Karpas-422 (cell line): ENCODE measurements at regions not wholly inside any gene's neighbourhood (a gene's known extent, or its start where the extent isn't known, plus 50 kb on each side); places are given as distances from the start of the nearest gene placed in this dataset.

Experiments
- DNase-seq: peaks from one replicate; pipeline ENCODE4 v3.0.0-alpha.2; 2015
- H2AFZ ChIP-seq: fragments of 200-600 bp; sonication (generic); 2 replicates; pipeline ENCODE4 v1.6.1; 2014; ENCODE audit warnings: antibody characterized with exemption, low read length, mixed read lengths
- H3K27ac ChIP-seq: fragments of 200-600 bp; sonication (generic); 2 replicates; pipeline ENCODE4 v1.5.1; 2014; ENCODE audit warnings: mild to moderate bottlenecking, low read length, moderate library complexity
- H3K27me3 ChIP-seq: fragments of 200-600 bp; sonication (generic); 2 replicates; pipeline ENCODE4 v1.6.1; 2014; ENCODE audit warnings: low read length, mixed read lengths
- H3K36me3 ChIP-seq: fragments of 200-600 bp; sonication (generic); 2 replicates; pipeline ENCODE4 v1.6.1; 2014; ENCODE audit warnings: low read length, mixed read lengths; ENCODE audit not compliant: insufficient read depth
- H3K4me1 ChIP-seq: fragments of 200-600 bp; sonication (generic); 2 replicates; pipeline ENCODE4 v1.6.1; 2014; ENCODE audit warnings: mild to moderate bottlenecking, low read length, mixed read lengths
- H3K4me2 ChIP-seq: fragments of 200-600 bp; sonication (generic); 2 replicates; pipeline ENCODE4 v1.6.1; 2014; ENCODE audit warnings: low read length, low read depth, mild to moderate bottlenecking; ENCODE audit not compliant: poor library complexity, severe bottlenecking
- H3K4me3 ChIP-seq: fragments of 200-600 bp; sonication (generic); 2 replicates; pipeline ENCODE4 v1.5.1; 2014; ENCODE audit warnings: mild to moderate bottlenecking, antibody characterized with exemption, low read length, mixed read lengths
- H3K79me2 ChIP-seq: fragments of 200-600 bp; sonication (generic); 2 replicates; pipeline ENCODE4 v1.6.1; 2014; ENCODE audit warnings: mild to moderate bottlenecking, low read length, mixed read lengths
- H3K9ac ChIP-seq: fragments of 200-600 bp; sonication (generic); 2 replicates; pipeline ENCODE4 v1.6.0; 2014; ENCODE audit warnings: low read length
- H3K9me2 ChIP-seq: fragments of 200-600 bp; sonication (generic), shearing (Covaris generic); replicated peaks from 2 replicates; pipeline ENCODE4 v1.6.0; 2014; ENCODE audit warnings: mild to moderate bottlenecking, low read length, moderate library complexity; ENCODE audit not compliant: insufficient read depth
- H3K9me3 ChIP-seq: fragments of 300-700, 200-600 bp; sonication (generic); 2 replicates; pipeline ENCODE4 v1.6.1; 2014; ENCODE audit warnings: low read length, mixed read lengths
- H4K20me1 ChIP-seq: fragments of 200-600 bp; sonication (generic); 2 replicates; pipeline ENCODE4 v1.6.1; 2014; ENCODE audit warnings: mild to moderate bottlenecking, antibody characterized with exemption, low read length, low read depth; ENCODE audit not compliant: insufficient read depth

DNA sequence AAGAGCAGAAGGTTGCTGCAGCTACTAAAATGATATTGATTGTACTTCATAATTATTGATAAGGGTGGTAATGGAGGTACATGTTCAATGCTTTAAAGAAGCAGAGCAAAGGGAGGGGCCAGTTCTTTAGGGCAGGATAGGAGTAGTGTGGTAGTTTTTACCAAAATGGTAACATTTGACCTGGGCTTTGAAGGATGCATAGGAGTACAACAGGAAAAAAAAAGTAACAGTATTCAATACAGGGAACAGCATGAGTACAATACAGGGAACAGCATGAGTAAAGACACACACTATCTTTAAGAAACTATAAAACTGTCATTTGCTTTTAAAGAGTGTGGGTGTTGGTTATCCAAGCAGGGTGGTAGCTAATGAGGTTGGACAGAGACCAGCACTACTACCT is 215.0 kb upstream of the CRY1 start:
- no peaks in the 10 kb centered on the region for H4K20me1 ChIP-seq
- DNase-seq: no peak
- no peak overlapping the region for H3K27ac ChIP-seq

DNA sequence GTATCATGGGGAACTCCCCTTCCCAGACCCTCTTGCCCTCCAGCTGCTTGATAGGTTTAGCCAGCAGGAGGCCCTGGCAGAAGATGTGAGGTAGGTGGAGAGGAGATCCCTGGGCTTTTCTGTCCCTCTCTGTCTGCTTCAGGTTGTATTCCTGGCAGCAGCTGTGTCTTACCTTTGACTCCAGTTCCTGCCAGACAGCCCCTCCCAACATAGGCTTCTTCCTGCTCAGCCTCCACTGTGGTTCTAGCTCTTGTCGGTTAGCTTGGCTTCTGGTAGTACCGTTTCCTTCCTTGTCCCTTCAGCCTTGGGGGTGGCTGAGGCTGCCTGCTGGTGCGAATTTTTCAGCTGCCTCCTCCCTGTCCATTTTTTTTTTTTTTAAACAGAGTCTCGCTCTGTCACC is 215.7 kb upstream of the CRY1 start:
- Histone ChIP-seq H3K9ac (no peak overlapping the region), H3K36me3 (no peaks in the 10 kb centered on the region), H2AFZ (no peak overlapping the region), H3K4me3 (no peak overlapping the region), H3K27ac (no peak overlapping the region), H3K4me1 (peaks cover 9% of the 10 kb centered on the region), H3K27me3 (peaks cover 4% of the 10 kb centered on the region; the same call in 1 of the 2 replicates), H3K79me2 (no peaks in the 10 kb centered on the region), H3K9me2 (no peaks in the 10 kb centered on the region), H4K20me1 (no peaks in the 10 kb centered on the region), H3K4me2 (no peak overlapping the region), H3K9me3 (no peaks in the 10 kb centered on the region)
- DNase-seq: no peak

More for the DNA sequence above, 215.0 kb upstream of the CRY1 start:
- Histone ChIP-seq H2AFZ (no peak overlapping the region), H3K79me2 (no peaks in the 10 kb centered on the region), H3K36me3 (no peaks in the 10 kb centered on the region), H3K4me1 (peaks cover 9% of the 10 kb centered on the region), H3K4me2 (no peak overlapping the region), H3K27me3 (peaks cover 4% of the 10 kb centered on the region; the same call in 1 of the 2 replicates), H3K9me2 (no peaks in the 10 kb centered on the region), H3K9me3 (no peaks in the 10 kb centered on the region), H3K4me3 (no peak overlapping the region), H3K9ac (no peak overlapping the region)

- DNase-seq: no peak
- no peak overlapping the region for H3K4me2 ChIP-seq
- H3K4me1 ChIP-seq: peaks cover 9% of the 10 kb centered on the region
- no peaks in the 10 kb centered on the region for H3K9me3 ChIP-seq
- H3K9me2 ChIP-seq: no peaks in the 10 kb centered on the region
- peaks cover 4% of the 10 kb centered on the region; the same call in 1 of the 2 replicates for H3K27me3 ChIP-seq
- no peaks in the 10 kb centered on the region for H3K79me2 ChIP-seq
- H3K4me3 ChIP-seq: no peak overlapping the region
- H4K20me1 ChIP-seq: no peaks in the 10 kb centered on the region
- no peak overlapping the region for H2AFZ ChIP-seq
- H3K9ac ChIP-seq: no peak overlapping the region
- H3K36me3 ChIP-seq: no peaks in the 10 kb centered on the region
- no peak overlapping the region for H3K27ac ChIP-seq
Measured at GRCh38 chr12:107310621-107311020, 217.3 kb upstream of the CRY1 start.

- Histone ChIP-seq H2AFZ (no peak overlapping the region), H3K9me2 (no peaks in the 10 kb centered on the region), H3K4me2 (no peak overlapping the region), H3K36me3 (no peaks in the 10 kb centered on the region), H3K9ac (no peak overlapping the region), H3K9me3 (no peaks in the 10 kb centered on the region), H3K79me2 (no peaks in the 10 kb centered on the region), H3K4me3 (no peak overlapping the region), H3K4me1 (peaks cover 9% of the 10 kb centered on the region), H4K20me1 (no peaks in the 10 kb centered on the region), H3K27ac (no peak overlapping the region), H3K27me3 (peaks cover 4% of the 10 kb centered on the region; the same call in 1 of the 2 replicates)
- DNase-seq: peak; percentile 61
Measured at GRCh38 chr12:107311682-107312081, 218.3 kb upstream of the CRY1 start.

- no peak for DNase-seq
- no peaks in the 10 kb centered on the region for H3K79me2 ChIP-seq
- no peak overlapping the region for H3K4me2 ChIP-seq
- no peaks in the 10 kb centered on the region for H4K20me1 ChIP-seq
- H3K9me2 ChIP-seq: no peaks in the 10 kb centered on the region
- H2AFZ ChIP-seq: no peak overlapping the region
- H3K9ac ChIP-seq: no peak overlapping the region
- no peak overlapping the region for H3K27ac ChIP-seq
- no peaks in the 10 kb centered on the region for H3K4me1 ChIP-seq
- H3K36me3 ChIP-seq: no peaks in the 10 kb centered on the region
- no peaks in the 10 kb centered on the region for H3K9me3 ChIP-seq
- H3K4me3 ChIP-seq: no peak overlapping the region
- H3K27me3 ChIP-seq: no peaks in the 10 kb centered on the region
Measured at GRCh38 chr12:107317751-107318555, 224.6 kb upstream of the CRY1 start.

GRCh38 chr12:107318556-107318805 is 225.1 kb upstream of the CRY1 start:
- H3K9me2 ChIP-seq: no peaks in the 10 kb centered on the region
- H3K27me3 ChIP-seq: no peaks in the 10 kb centered on the region
- H4K20me1 ChIP-seq: no peaks in the 10 kb centered on the region
- H3K27ac ChIP-seq: no peak overlapping the region
- no peak overlapping the region for H2AFZ ChIP-seq
- no peak overlapping the region for H3K4me2 ChIP-seq
- no peak overlapping the region for H3K9ac ChIP-seq
- no peak overlapping the region for H3K4me3 ChIP-seq
- H3K36me3 ChIP-seq: no peaks in the 10 kb centered on the region
- DNase-seq: no peak
- H3K9me3 ChIP-seq: no peaks in the 10 kb centered on the region
- H3K79me2 ChIP-seq: no peaks in the 10 kb centered on the region
- H3K4me1 ChIP-seq: no peaks in the 10 kb centered on the region

DNA sequence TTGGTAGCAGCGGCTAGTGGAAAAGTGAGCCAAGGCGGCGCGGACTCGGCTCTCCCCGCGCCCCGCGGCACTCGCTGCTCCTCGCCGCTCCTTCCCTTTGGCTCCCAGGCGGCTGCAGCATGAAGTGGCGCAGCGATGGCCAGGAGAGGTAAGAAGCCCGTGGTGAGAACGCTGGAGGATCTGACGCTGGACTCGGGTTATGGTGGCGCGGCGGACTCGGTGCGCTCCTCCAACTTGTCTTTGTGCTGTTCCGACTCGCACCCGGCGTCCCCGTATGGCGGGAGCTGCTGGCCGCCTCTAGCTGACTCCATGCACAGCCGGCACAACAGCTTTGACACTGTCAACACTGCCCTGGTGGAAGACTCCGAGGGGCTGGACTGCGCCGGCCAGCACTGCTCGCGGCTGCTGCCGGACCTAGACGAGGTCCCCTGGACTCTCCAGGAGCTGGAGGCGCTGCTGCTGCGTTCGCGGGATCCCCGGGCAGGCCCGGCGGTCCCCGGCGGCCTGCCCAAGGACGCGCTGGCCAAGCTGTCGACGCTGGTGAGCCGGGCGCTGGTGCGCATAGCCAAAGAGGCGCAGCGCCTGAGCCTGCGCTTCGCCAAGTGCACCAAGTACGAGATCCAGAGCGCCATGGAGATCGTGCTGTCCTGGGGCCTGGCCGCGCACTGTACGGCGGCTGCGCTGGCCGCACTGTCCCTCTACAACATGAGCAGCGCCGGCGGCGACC is 225.6 kb upstream of the CRY1 start:
- Histone ChIP-seq H3K27me3 (no peaks in the 10 kb centered on the region), H3K79me2 (no peaks in the 10 kb centered on the region), H3K9ac (no peak overlapping the region), H4K20me1 (no peaks in the 10 kb centered on the region), H3K36me3 (no peaks in the 10 kb centered on the region), H3K9me2 (no peaks in the 10 kb centered on the region), H3K27ac (no peak overlapping the region), H2AFZ (no peak overlapping the region), H3K4me2 (no peak overlapping the region), H3K4me1 (no peaks in the 10 kb centered on the region), H3K9me3 (no peaks in the 10 kb centered on the region), H3K4me3 (no peak overlapping the region)
- DNase-seq: no peak

GRCh38 chr12:107319533-107320032 is 226.2 kb upstream of the CRY1 start:
- Histone ChIP-seq H3K79me2 (no peaks in the 10 kb centered on the region), H3K4me2 (no peak overlapping the region), H3K9me3 (no peaks in the 10 kb centered on the region), H3K27me3 (no peaks in the 10 kb centered on the region), H3K27ac (no peak overlapping the region), H3K4me1 (no peaks in the 10 kb centered on the region), H3K36me3 (no peaks in the 10 kb centered on the region), H3K4me3 (no peak overlapping the region), H2AFZ (no peak overlapping the region), H3K9ac (no peak overlapping the region), H3K9me2 (no peaks in the 10 kb centered on the region), H4K20me1 (no peaks in the 10 kb centered on the region)
- no peak for DNase-seq
